Stimulated activated CD4-positive, alpha-beta T cell treated with anti-CD3 and anti-CD28 coated beads, Interleukin-4, amount 100 ng/mL, for 48 hours (primary cell): ENCODE measurements at regions not wholly inside any gene's neighbourhood (a gene's known extent, or its start where the extent isn't known, plus 50 kb on each side); places are given as distances from the start of the nearest gene placed in this dataset.

Source experiments
- DNase-seq, 2 donors: peaks; one replicate each; pipeline ENCODE4 v3.0.0-alpha.2; 2020; ENCODE audit warnings: low read depth in 2 of 2

DNA sequence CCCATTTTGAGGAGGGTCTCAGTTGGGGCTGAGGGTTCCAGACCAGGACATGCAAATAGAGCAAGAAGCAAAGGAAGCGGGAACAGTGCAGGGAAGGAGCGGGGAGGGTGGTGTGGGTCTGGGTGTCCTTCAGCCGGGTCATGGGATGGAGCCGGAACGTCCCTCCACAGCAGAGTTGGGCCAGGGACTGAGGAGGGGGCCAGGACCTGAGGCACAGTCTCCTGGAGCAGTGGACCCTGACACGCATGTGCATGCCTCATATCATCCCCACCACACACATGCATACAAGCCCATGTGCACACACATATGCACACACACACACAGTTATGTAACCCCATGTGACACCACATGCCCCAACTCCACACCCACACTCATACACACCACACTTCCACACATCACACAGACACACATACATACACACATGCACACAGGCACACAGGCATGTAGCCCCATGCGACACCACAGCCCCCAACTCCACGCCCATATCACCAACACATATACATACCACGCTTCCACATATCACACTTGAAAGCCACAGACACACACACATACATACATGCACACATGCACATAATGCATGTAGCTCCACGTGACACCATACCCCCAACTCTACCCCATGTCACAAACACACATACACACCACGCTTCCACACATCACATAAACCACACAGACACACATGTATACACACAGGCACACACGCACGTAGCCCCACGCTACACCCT lies 1026.6 kb downstream of the BRD1 start:
- no peak for DNase-seq

DNA sequence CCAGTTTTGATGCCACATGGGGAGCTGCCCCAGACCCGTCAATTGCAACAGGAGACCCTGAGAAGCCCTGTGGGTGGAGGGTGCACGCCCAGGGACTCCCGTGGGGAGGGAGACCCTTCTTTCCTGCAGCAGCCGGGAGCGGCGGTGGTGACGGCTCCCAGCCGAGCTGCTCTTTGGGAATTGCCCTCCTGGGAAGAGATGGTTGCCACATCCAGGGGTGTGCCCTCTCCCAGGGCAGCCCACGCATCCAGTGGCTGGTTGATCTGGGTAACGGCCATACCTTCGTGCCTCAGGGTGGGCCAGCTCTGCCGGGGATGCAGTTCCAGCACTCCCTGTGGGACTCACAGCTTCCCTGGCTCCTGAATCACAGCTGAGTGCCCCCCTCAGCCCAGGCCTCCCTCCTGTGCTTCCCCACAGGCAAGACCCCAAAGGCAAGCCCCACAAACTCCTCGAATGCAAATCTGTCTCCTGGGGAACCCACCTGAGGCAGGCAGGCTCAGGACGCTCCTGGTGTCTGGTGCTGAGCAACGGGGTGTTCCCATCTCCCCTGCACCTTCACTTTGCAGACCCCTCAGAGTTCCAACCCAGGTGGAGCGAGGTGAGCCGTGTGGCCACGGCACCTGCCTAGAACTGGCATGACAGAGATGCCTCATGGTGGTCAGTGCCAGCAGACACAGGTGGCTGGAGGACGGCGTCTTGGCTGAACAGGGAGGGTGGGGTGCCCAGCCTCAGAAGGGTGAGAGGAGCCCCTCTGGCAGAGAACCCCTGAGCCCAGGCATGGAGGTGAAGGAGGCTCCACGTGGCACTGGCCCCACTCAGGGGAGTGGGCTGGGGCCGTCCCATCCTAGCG lies 1027.4 kb downstream of the BRD1 start:
- DNase-seq: no peak

- no peak for DNase-seq
Measured at GRCh38 chr22:48799227-48799970, 1028.3 kb downstream of the BRD1 start.

GRCh38 chr22:48798281-48799226 lies 1029.1 kb downstream of the BRD1 start:
- no peak for DNase-seq

DNA sequence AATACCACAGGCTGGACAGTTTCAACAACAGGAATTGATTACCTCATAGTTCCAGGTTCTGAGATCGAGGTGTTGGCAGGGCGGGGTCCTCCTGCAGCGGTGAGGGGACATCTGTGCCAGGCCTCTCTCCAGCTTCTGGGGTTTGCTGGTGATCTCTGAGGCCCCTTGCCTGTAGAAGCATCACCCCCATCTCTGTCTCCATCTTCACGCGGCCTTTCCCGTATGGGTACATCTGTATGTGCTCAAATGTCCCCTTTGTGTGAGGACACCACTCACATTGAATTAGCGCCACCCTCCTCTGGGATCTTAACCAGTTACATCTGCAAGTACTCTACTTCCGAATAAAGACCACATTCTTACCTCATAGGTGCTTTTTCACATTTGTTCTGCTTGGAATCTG lies 1029.9 kb downstream of the BRD1 start:
- no peak for DNase-seq

- no peak for DNase-seq
Measured at GRCh38 chr22:48796310-48797015, 1031.2 kb downstream of the BRD1 start.

GRCh38 chr22:48795664-48796063 lies 1032.0 kb downstream of the BRD1 start:
- no peak for DNase-seq

DNA sequence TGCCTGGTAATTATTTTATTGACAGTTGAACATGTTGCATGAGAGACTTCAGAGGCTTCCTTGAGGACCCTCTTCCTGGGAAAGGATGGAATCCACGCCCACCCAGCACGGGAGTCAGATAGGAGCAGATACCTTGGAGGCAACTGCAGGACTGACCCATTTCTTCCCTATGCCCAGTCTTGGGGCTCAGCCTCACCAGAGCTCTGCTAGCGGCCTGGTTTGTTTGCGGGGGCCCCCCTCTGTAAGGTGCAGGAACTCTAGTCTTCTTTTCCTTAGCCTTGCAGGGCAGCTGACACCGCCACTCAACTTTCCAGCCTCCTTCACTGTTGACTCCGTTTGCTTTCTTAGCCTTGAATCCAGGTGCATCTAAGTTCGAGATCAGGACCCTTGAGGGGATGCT lies 1032.8 kb downstream of the BRD1 start:
- DNase-seq: no peak

GRCh38 chr22:48793949-48794348 lies 1033.7 kb downstream of the BRD1 start:
- DNase-seq: no peak

DNA sequence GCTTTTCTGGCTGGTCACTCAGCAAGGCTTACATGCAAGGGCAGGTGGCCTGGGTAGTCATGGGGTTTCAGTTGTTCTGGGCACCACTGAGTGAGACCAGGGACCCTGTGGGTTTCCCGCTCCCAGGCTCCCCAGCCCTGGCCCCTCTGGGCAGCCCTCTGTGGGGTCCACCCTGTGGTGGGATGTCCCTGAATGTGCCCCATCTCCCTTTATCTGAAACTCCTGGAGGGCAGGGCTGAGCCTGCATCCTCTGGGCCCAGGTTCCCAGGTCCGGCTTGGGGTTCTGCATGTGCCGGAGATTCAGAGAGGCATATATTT lies 1041.0 kb downstream of the BRD1 start:
- DNase-seq: no peak

DNA sequence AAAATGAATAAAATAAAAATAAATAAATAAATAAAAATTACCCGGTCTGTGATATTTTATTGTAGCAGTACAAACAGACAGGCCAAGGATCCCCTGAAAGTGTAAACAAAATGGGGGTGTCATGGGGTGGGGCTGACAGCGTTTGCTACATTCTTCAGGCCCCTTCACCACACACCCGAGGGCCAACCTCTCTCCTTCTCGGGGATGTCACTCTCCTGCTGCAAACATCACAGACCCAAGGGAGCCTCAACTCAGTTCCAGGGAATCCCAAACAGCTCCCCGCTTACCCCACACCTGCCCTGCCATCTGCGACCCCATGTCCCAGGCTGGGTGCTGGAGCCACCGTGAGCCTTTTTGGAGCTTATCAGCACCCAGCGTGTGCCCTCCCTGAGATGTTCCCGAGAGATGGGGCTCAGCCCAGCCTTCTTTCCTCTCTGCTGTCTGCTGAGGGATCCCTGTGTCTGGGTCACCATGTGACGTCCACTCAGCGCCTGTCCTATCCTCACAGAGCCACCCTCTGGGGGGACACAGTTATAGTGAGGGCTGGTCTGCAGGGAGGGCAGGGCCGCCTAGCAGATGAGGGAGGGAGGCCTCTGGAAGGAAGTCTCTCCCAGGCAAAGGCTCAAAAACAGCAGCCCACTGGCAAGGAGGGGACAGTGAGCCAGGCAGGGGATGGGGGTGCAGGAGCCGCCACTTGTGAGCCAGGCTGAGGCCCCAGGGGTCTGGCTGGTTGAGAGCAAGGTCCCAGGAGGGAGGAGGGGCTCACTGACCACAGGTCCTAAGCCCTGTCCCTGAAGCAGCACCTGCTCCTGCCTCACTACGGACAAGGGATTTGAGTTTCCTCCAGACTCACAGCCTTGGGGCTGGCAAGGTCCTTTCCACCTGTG lies 1041.6 kb downstream of the BRD1 start:
- no peak for DNase-seq

GRCh38 chr22:48784701-48785503 lies 1042.8 kb downstream of the BRD1 start:
- no peak for DNase-seq

- no peak for DNase-seq
Measured at GRCh38 chr22:48783821-48784266, 1043.8 kb downstream of the BRD1 start.

GRCh38 chr22:48782811-48783511 lies 1044.7 kb downstream of the BRD1 start:
- DNase-seq: no peak

- no peak for DNase-seq
Measured at GRCh38 chr22:48782326-48782725, 1045.3 kb downstream of the BRD1 start.

DNA sequence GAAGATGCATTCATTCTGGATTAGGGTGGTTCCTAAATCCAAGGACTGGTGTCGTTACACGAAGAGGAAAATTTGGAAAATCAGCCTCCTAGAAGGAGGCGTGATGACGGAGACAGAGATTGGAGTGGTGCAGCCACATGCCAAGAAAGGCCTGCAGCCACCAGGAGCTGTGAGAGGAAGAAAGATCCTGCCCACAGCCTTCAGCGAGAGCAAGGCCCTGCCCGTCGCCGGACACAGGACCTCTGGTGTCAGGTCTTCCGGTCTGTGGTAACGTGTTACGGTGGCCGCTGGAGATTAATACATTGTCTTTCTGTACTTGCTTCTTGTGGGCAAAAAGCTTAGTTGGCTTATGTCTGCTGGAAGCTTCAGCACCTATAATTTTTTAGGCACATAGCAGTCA lies 1045.8 kb downstream of the BRD1 start:
- no peak for DNase-seq

DNA sequence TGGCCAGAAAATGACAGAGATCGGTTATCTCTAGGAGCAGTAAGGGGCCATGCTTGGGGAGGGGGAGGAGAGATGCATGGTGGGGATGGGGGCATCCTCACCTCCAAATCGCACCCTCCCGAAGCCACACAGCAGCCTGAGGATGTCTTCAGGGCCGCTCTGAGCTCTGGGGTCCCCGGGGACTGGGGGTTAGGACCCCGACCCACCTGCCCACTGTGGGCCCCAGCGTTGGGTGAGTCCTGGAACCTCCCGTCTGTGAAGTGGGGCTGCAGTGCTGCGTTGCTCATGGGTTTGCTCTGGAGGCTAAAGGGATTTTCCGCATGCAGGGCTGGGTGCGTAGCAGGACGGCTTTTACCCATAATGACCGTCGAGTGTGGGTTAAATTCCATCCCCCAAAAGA lies 1046.3 kb downstream of the BRD1 start:
- no peak for DNase-seq

DNA sequence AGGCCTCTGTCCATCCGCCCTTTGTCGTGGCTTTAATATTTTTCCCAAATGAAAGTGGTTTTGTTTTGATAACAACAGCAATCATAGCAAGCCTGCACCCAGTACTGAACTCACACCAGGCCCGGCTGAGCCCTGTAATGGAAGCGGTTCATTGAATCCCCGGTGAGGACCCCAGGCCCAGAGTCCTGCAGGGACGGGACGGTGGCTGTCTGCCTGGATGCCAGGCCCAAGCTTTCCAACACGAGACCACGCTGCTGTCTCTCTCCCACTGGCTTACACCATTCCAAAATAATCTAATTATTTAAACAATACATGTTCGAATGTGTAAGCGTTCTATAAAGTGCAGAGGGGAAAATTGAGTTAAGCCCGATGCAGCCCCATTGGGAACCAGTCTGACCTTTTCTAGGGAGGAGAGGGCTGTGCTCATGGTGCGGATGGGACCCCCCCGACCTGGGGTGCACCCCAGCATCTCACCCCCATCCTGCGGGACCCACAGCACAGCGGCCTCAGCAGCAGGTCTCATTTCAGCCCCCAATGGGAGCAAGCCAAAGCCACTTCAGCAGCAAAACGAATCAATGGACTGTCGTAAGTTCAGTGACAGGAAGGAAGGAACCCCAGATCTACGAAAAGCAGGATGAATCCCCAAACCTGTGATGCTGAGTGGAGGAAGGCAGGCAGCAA lies 1046.9 kb downstream of the BRD1 start:
- DNase-seq: no peak
